ENCODE measurements at regions not wholly inside any gene's neighbourhood (a gene's known extent, or its start where the extent isn't known, plus 50 kb on each side); places are given as distances from the start of the nearest gene placed in this dataset.

DNA sequence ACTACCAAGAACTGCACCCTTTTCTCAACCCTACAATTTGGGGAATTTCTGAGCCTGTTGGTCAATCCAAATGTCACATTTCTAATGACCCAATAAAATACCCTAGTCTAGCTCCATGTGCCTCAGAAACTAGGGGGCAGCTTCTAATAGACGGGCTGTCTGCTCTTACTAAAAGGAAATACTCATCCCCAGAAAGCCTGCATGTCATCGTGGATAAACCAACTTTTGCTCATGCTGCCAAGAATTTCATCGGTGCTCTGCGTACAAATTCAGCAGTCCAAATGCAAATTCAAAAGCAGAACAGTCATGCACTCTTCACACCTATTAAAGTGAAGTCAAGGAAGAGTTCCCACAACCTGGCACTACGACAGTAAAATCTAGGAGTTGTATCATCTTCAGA, 377.3 kb downstream of the LNPK start:
- Mint-ChIP-seq H3K4me3 (ENCODE audit: low read depth) (no peak overlapping the region), H3K9me3 (ENCODE audit: low read depth) (no peaks in the 10 kb centered on the region), H3K27me3 (no peaks in the 10 kb centered on the region), H3K36me3 (ENCODE audit: insufficient read depth) (no peaks in the 10 kb centered on the region), H3K4me1 (ENCODE audit: low read depth) (peaks cover 6% of the 10 kb centered on the region), H3K27ac (no peak overlapping the region)
- no peak for TF ChIP-seq CTCF (IDR thresholded peaks at IDR 0.05; ENCODE audit: unreplicated experiment)
- DNase-seq (ENCODE audit: low spot score, unreplicated experiment): no peak

DNA sequence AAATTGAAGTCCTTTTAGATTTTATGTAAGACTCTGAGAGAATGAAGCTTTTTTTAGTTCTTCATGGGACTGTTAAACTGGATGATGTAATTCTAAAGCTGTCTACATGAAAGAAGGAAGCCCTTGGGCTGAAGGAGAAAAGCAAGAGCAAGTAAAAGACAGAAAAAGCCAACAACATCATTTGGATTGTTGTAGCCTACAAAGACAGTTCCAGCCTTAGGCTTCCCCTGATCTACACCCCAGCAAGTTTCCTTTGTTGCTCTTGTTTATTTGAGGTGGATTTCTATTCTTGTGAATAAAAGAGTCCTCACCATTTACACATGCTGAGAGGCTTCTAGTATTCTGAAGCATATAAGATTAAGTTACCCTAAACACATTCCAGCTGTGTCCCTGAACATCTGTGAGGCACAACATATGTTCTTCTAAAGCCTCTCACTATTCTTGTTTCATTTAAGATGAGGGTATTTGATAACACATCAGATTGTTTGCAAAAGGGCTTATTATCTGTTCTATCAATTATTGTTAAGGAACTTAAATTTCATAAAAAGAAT, 377.8 kb downstream of the LNPK start:
- TF ChIP-seq CTCF (IDR thresholded peaks at IDR 0.05; ENCODE audit: unreplicated experiment): no peak
- H3K27me3 Mint-ChIP-seq: no peaks in the 10 kb centered on the region
- H3K4me3 Mint-ChIP-seq (ENCODE audit: low read depth): no peak overlapping the region
- H3K4me1 Mint-ChIP-seq (ENCODE audit: low read depth): peaks cover 11% of the 10 kb centered on the region
- H3K36me3 Mint-ChIP-seq (ENCODE audit: insufficient read depth): no peaks in the 10 kb centered on the region
- H3K9me3 Mint-ChIP-seq (ENCODE audit: low read depth): no peaks in the 10 kb centered on the region
- H3K27ac Mint-ChIP-seq: no peak overlapping the region
- DNase-seq (ENCODE audit: low spot score, unreplicated experiment): no peak

DNA sequence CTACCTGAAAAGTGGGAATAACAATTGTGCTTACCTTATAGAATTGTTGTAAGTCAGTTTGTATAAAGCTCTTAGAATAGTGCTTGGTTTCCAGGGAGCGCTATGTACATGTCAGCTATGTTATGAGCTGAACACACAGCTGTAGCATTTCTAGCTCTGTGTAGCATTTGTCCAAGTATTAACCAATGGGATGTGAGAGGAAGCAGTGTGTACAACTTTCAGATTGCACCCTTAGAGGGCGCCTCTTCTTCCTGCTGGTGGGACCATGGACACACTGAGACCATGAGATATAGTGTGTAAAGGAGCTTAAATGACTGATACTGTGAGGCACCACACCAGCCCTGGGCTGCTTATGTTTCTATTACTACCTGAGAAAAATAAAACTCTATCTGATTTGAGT, 380.2 kb downstream of the LNPK start:
- Mint-ChIP-seq H3K9me3 (ENCODE audit: low read depth) (peaks cover 4% of the 10 kb centered on the region), H3K4me3 (ENCODE audit: low read depth) (no peak overlapping the region), H3K27me3 (no peaks in the 10 kb centered on the region), H3K27ac (no peak overlapping the region), H3K4me1 (ENCODE audit: low read depth) (peaks cover 11% of the 10 kb centered on the region), H3K36me3 (ENCODE audit: insufficient read depth) (peaks cover 1% of the 10 kb centered on the region)
- no peak for DNase-seq (ENCODE audit: low spot score, unreplicated experiment)
- no peak for TF ChIP-seq CTCF (IDR thresholded peaks at IDR 0.05; ENCODE audit: unreplicated experiment)

DNA sequence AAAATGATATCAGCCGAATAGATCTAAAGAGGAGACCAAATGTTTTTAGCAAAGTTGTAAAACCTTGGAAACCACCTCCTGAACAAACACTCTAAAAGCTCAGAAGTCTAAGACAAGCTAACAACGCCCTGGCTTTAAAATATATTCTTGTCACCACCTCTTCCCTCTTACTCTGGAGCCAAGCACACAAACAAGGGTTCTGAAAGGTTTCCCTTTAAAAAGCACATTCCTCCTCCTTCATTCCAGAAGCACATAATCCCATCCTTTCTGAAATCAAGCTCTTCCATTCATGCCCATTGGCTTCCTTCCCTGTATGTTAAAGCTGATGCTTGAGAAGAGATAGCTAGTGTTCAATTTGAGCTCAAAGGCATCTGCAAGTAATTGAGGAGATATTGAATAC, 382.0 kb downstream of the LNPK start:
- no peak overlapping the region for H3K4me3 Mint-ChIP-seq (ENCODE audit: low read depth)
- DNase-seq (ENCODE audit: low spot score, unreplicated experiment): no peak
- peaks cover 11% of the 10 kb centered on the region for H3K4me1 Mint-ChIP-seq (ENCODE audit: low read depth)
- no peaks in the 10 kb centered on the region for H3K27me3 Mint-ChIP-seq
- no peak overlapping the region for H3K27ac Mint-ChIP-seq
- no peak for TF ChIP-seq CTCF (IDR thresholded peaks at IDR 0.05; ENCODE audit: unreplicated experiment)
- peaks cover 4% of the 10 kb centered on the region for H3K9me3 Mint-ChIP-seq (ENCODE audit: low read depth)
- peaks cover 1% of the 10 kb centered on the region for H3K36me3 Mint-ChIP-seq (ENCODE audit: insufficient read depth)

DNA sequence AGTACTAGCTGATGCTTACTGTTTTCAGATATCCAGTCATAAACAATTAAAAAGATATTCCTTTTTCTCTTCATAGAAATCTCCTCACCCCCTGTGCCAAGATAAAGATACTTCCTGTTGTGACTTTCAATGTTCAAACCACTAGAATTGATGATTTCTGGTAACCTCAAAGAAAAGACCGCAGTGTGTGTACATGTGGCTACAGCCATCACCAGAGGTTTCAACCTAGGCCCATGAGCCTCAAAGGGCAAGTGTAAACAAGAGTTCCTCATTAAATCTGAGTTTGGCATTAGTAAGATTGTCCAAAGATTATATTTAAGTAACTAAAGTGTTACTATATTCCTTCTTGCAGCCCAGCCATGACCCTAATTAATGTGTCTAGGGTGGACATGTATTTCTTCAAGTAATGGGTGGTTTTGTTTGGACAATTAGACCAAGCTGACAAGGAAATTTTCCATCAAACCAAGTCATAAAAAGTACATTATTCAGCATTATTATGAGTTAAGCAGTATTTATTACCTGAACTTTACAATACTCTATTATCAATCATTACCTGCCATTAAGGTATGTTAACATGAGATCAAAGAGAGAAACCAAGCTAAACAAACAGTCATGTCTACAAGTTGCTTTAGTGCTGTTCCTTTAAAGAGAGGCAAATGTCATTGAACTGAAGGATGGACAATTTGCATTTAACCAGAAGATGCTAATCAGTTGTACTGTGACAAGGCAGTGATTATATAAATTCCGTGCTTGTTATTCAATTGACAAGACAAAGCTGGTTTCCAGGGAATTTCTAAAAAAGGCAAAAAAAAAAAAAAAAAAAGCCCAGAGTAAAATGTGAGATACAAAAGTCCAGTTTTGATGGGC, 382.7 kb downstream of the LNPK start:
- Mint-ChIP-seq H3K4me3 (ENCODE audit: low read depth) (no peak overlapping the region), H3K9me3 (ENCODE audit: low read depth) (peaks cover 4% of the 10 kb centered on the region), H3K4me1 (ENCODE audit: low read depth) (peaks cover 11% of the 10 kb centered on the region), H3K27ac (no peak overlapping the region), H3K27me3 (no peaks in the 10 kb centered on the region), H3K36me3 (ENCODE audit: insufficient read depth) (peaks cover 1% of the 10 kb centered on the region)
- no peak for TF ChIP-seq CTCF (IDR thresholded peaks at IDR 0.05; ENCODE audit: unreplicated experiment)
- no peak for DNase-seq (ENCODE audit: low spot score, unreplicated experiment)

Measured in progenitor cell of endocrine pancreas (in vitro differentiated cells).